ENCODE measurements at regions not wholly inside any gene's neighbourhood (a gene's known extent, or its start where the extent isn't known, plus 50 kb on each side); places are given as distances from the start of the nearest gene placed in this dataset.

DNA sequence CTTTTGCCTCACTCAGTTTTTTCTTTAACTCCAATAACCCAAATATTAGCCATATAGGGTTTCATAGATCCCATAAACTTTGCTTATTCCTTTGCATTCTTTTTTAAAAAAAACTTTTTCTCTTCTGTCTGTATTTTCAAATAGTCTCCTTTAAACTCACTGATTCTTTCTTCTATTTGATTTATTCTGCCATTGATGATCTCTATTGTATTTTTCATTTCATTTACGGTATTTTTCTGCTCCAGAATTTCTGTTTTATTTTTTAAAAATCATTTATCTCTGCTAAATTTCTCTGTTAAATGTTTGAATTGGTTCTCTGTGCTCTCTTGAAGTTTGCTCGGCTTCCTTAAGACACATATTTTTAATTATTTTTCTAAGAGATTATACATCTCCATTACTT lies 573.3 kb upstream of the MAN1A1 start:
- no peaks in the 10 kb centered on the region for H3K4me1 Mint-ChIP-seq (ENCODE audit: low read depth)
- H3K9me3 Mint-ChIP-seq (ENCODE audit: low read depth) = peaks cover 67% of the 10 kb centered on the region
- no peaks in the 10 kb centered on the region for H3K27me3 Mint-ChIP-seq (ENCODE audit: low read depth)
- DNase-seq (ENCODE audit: low spot score) = no peak
- no peak overlapping the region for H3K4me3 Mint-ChIP-seq (ENCODE audit: unreplicated experiment)
- no peak overlapping the region for H3K27ac Mint-ChIP-seq (ENCODE audit: unreplicated experiment)
- peaks cover 2% of the 10 kb centered on the region for H3K36me3 Mint-ChIP-seq (ENCODE audit: low read depth)
- TF ChIP-seq, protein P1, sequence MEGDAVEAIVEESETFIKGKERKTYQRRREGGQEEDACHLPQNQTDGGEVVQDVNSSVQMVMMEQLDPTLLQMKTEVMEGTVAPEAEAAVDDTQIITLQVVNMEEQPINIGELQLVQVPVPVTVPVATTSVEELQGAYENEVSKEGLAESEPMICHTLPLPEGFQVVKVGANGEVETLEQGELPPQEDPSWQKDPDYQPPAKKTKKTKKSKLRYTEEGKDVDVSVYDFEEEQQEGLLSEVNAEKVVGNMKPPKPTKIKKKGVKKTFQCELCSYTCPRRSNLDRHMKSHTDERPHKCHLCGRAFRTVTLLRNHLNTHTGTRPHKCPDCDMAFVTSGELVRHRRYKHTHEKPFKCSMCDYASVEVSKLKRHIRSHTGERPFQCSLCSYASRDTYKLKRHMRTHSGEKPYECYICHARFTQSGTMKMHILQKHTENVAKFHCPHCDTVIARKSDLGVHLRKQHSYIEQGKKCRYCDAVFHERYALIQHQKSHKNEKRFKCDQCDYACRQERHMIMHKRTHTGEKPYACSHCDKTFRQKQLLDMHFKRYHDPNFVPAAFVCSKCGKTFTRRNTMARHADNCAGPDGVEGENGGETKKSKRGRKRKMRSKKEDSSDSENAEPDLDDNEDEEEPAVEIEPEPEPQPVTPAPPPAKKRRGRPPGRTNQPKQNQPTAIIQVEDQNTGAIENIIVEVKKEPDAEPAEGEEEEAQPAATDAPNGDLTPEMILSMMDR (IDR thresholded peaks at IDR 0.05) = no peak

DNA sequence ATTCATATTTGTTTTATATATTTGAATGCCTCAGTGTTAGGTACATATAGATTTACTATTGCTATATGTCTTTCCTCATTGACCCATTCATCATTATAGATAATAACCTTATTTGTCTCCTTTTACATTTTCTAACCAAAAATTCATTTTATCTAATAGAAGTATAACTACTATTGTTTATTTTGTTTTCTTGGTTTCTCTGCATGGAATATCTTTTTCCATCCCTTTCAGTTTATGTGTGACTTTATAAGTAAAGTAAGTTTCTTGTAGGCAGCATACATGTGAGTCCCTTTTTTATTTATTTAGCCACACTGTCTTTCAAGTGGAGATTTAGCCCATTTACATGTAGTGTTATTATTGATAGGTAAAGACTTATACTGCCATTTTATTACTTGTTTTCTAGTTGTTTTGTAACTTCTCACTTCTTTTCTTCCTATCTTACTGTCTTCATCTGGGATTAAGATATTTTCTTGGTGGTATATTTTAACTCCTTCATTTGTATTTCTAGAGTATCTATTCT lies 572.0 kb upstream of the MAN1A1 start:
- Mint-ChIP-seq H3K4me1 (ENCODE audit: low read depth) (no peaks in the 10 kb centered on the region), H3K9me3 (ENCODE audit: low read depth) (peaks cover 61% of the 10 kb centered on the region), H3K36me3 (ENCODE audit: low read depth) (peaks cover 2% of the 10 kb centered on the region), H3K4me3 (ENCODE audit: unreplicated experiment) (no peak overlapping the region), H3K27me3 (ENCODE audit: low read depth) (no peaks in the 10 kb centered on the region), H3K27ac (ENCODE audit: unreplicated experiment) (no peak overlapping the region)
- TF ChIP-seq, protein P1 (IDR thresholded peaks at IDR 0.05) = no peak
- DNase-seq (ENCODE audit: low spot score) = no peak

DNA sequence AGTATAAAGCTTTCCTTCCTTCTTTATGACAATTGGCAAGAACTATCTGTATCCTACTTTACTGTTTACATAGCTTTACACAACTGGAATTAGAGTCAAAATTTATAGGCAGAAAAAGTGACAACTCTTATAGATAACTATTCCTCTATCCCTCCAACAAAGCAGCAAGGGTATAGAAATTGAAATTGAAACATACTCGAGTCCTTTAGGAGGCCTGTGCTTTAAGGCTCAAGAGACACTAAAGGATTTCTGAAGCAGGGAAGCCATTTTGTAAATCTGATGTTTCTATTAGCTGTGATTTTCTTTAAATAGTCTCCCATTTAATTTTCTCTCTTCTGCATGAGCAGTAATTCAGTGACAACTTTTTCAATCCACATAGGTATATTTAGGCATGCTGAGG lies 567.6 kb upstream of the MAN1A1 start:
- no peaks in the 10 kb centered on the region for H3K27me3 Mint-ChIP-seq (ENCODE audit: low read depth)
- DNase-seq (ENCODE audit: low spot score) = no peak
- peaks cover 2% of the 10 kb centered on the region for H3K36me3 Mint-ChIP-seq (ENCODE audit: low read depth)
- H3K4me3 Mint-ChIP-seq (ENCODE audit: unreplicated experiment) = no peak overlapping the region
- TF ChIP-seq, protein P1 (IDR thresholded peaks at IDR 0.05) = no peak
- no peaks in the 10 kb centered on the region for H3K4me1 Mint-ChIP-seq (ENCODE audit: low read depth)
- H3K27ac Mint-ChIP-seq (ENCODE audit: unreplicated experiment) = no peak overlapping the region
- H3K9me3 Mint-ChIP-seq (ENCODE audit: low read depth) = peaks cover 30% of the 10 kb centered on the region

DNA sequence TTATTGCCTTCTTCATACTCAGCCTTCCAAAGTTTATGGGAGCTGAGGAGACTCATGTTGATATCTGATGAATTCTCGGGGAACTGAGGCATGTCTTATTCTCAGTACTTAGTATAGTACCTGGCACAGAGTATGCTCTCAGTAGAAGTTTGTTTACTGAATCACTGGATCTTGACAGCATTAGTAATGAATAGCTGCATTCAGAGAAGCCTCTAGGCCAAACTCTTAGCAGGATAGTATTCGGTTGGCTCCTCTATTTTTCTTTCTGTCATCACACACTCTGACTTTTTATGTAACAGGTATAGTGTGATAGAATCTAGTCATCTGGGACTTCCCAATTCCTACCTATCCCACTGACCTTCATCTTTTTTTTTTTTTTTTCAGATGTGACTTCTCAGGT lies 566.4 kb upstream of the MAN1A1 start:
- TF ChIP-seq, protein P1 (IDR thresholded peaks at IDR 0.05) = no peak
- no peak for DNase-seq (ENCODE audit: low spot score)
- Mint-ChIP-seq H3K4me3 (ENCODE audit: unreplicated experiment) (no peak overlapping the region), H3K4me1 (ENCODE audit: low read depth) (no peaks in the 10 kb centered on the region), H3K9me3 (ENCODE audit: low read depth) (peaks cover 19% of the 10 kb centered on the region), H3K27me3 (ENCODE audit: low read depth) (no peaks in the 10 kb centered on the region), H3K36me3 (ENCODE audit: low read depth) (peaks cover 2% of the 10 kb centered on the region), H3K27ac (ENCODE audit: unreplicated experiment) (no peak overlapping the region)

DNA sequence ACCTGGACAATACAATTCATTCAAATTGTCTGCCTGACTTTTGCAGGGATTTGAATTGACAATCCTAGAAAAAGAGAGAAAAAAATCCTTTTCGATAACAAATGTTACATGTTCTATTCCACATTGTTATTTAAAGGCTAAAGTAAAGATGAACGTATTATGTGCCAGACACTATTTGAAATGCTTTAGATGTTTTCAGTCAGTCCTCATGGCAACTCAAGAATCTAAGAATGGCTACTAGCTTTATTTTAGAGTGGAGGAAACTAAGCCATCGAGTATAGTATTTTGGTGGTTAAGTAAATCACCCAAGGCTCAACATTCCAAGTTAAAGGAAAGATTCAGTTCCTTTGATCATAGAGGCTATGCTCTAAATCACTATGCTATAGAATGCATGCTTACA lies 558.6 kb upstream of the MAN1A1 start:
- no peak overlapping the region for H3K27ac Mint-ChIP-seq (ENCODE audit: unreplicated experiment)
- H3K27me3 Mint-ChIP-seq (ENCODE audit: low read depth) = peaks cover 2% of the 10 kb centered on the region
- TF ChIP-seq, protein P1 (IDR thresholded peaks at IDR 0.05) = no peak
- DNase-seq (ENCODE audit: low spot score) = no peak
- no peak overlapping the region for H3K4me3 Mint-ChIP-seq (ENCODE audit: unreplicated experiment)
- no peaks in the 10 kb centered on the region for H3K4me1 Mint-ChIP-seq (ENCODE audit: low read depth)
- H3K9me3 Mint-ChIP-seq (ENCODE audit: low read depth) = no peaks in the 10 kb centered on the region
- no peaks in the 10 kb centered on the region for H3K36me3 Mint-ChIP-seq (ENCODE audit: low read depth)

All from chondrocyte (in vitro differentiated cells).